ENCODE measurements at regions not wholly inside any gene's neighbourhood (a gene's known extent, or its start where the extent isn't known, plus 50 kb on each side); places are given as distances from the start of the nearest gene placed in this dataset.
"Not testable (repeated sequence)": the region's sequence is repeated elsewhere in the genome, so short reads cannot be mapped to it uniquely, and the experiment has no call there.

DNA sequence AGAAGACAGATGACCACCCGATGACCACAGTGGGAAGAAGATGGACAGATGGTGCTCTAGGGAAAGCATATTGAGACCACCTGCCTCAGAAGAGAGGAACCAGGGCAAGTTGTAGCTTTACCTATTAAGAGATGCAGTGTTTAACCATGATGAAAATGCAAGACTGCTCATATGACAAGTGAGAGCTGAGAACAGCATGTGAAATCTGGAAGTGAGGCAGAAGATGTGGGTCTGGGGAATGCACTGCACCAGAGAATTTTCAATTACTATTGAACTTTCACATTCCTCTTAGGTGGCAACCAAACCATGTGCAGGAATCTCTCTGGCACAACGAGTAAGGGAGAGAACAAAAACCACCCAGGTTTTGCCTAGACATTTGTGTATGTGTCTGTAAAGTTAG is 184.8 kb upstream of the CRIM1 start:
- ChIA-PET CTCF (no interaction called here), POLR2A (no interaction called here)

DNA sequence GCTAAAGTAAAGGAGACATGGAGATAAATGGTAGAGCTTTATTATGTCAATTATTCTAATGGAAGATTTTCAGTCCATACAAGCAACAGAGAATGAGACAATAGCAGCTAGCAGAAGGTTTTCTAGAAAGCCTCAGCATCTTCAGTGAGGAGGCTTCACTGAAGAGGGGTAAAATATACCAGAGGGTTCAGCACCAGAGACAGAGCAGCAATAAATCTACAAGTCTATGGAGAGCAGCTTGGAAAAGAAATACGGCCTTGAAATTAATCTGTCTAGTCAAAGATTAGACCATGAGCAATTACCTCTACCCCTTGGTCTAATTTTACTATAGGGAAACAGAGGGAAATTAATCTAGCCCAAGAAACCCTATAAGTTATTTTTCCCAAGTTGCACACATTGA is 185.7 kb upstream of the CRIM1 start:
- CTCF ChIA-PET: no interaction called here
- POLR2A ChIA-PET: no interaction called here

DNA sequence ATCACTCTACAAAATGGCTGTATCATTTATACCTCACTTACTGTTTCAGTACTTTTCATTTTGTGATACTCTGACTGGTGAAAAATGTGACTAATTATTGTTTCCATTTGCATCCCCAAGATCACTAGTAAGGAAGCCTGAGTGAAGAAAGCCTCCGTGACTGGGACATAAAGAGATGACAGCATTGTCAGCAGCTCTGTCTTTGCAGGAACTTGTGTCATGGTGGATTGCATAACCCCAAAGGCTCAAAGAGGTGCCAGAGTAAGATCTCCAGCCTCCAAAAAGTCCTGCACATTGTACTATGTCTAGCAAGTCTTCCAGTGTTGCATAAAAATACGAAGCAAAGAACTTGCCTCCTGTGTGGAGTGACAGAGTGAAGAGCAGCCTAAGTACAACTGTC is 187.5 kb upstream of the CRIM1 start:
- CTCF ChIA-PET: no interaction called here
- POLR2A ChIA-PET: no interaction called here

DNA sequence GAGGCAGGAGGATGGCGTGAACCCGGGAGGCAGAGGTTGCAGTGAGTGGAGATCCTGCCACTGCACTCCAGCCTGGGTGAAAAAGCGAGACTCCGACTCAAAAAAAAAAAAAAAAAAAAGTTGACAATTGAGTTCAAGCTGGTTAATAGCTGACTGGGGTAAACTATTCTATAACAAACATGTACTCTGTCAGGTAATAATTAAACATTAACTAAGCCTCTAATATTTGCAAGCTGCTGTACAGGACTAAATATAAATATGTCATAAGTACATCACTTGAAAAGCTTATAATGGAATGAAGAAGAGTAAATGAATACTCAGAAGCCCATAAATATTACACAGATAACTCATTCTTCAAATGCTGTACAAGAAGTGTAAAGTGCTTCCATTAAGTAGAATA is 190.4 kb upstream of the CRIM1 start:
- POLR2A ChIA-PET: no interaction called here
- CTCF ChIA-PET: no interaction called here

DNA sequence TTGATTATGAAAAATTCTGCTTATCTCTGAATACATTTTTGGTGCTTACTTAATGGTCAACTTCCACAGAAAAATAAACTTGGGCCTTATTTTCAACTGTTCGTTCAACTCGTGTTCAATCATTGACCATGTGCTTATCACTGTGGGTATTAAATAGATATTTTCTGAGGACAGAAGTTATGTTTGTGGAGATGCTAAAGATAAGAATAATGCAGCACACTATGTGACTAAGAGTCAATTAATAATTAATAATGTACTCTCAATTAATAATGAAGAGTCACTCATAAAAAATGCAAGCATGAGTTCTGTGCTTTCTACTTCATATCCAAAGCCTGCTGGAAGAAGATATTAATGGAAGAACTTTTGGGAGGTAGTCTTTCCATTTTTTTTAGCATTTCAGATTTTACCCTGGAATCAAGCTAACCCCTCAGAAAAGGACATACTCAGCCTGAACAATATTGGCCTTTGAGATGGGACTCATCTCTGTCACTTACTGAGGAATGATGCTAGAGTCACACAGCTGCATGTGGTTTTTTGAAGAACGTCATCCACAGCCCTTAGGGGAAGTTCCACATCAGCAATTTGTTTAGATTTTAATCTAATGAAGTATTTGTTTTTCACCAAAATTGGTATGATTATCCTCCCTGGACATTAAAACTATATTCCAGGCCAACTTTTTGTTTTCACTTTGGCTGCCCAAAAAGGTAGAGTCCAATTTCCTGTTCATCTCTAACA is 191.9 kb upstream of the CRIM1 start:
- CTCF ChIA-PET: interaction anchor here (0.9 kb wide), 1 partner anchor 79 kb away, joined by 3 read pairs; no protein-coding TSS in a partner anchor

DNA sequence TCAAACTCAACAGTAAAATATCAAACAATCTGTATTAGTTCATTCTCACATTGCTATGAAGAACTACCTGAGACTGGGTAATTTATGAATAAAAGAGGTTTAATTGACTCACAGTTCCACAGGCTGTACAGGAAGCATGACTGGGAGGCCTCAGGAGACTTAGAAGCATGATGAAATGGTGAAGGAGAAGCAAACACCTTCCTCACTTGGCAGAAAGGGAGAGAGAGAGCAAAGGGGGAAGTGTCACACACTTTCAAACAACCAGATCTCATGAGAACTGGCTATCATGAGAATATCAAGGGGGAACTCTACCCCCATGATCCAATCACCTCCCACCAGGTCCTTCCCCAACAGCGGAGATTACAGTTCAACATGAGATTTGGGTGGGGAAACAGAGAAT is 198.5 kb upstream of the CRIM1 start:
- POLR2A ChIA-PET, CTCF ChIA-PET: not testable (repeated sequence)

More for the DNA sequence above, 191.9 kb upstream of the CRIM1 start:
- POLR2A ChIA-PET: no interaction called here

DNA sequence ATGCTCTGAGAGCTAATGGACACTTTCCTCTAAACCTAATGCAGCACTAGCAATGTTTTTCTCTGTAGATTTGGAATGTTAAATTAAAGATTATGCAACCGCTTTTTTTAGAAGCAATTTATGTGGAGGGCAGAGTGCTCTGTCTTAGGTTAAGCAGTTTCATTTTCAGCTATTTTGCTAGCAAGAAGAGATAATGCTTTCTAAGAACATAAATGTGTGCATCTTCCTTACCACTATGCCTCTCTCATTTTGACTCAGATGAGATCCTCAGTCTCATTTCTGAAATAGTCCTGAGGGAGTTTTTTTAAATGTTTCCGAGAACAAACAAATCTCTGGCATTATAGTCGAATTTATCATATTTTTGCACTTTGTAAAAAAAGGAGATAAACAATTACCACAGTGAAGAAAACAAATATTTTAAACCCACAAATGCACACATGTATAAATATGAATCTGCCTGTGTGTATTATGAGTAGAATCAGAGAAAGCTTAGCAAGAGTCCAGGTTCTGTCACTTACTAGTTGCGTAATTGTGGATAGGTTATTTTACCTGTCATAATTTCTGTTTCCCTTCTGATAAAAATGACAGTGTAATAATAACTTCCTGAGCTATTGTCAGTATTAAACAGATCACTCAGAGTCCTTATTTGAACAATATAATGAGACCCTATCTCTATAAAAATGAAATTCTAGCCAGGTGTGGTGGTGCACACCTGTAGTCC is 207.7 kb upstream of the CRIM1 start:
- CTCF ChIA-PET: no interaction called here
- POLR2A ChIA-PET: interaction anchor here (0.8 kb wide), 1 partner anchor 93 kb away, joined by 4 read pairs; no protein-coding TSS in a partner anchor

DNA sequence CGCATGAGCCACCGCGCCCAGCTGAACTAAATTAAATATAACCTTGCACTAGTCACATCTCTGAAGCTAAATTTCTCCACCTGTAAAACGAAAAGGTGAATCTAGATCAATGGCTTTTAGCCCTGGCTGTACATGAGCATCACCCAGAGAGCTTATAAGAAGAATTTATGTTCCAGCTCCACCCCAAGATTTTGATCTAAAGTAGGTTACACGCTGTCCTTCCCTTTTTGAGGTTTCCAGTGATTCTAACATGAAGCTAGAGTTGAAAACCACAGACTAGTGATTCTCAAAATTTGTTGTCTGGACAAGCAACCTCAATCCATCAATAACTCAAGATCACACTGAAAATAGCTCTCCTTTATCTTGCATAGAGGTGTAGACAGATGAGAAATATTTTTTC is 208.8 kb upstream of the CRIM1 start:
- ChIA-PET POLR2A (interaction anchor here (0.8 kb wide), 1 partner anchor 94 kb away, joined by 4 read pairs; no protein-coding TSS in a partner anchor), CTCF (no interaction called here)

DNA sequence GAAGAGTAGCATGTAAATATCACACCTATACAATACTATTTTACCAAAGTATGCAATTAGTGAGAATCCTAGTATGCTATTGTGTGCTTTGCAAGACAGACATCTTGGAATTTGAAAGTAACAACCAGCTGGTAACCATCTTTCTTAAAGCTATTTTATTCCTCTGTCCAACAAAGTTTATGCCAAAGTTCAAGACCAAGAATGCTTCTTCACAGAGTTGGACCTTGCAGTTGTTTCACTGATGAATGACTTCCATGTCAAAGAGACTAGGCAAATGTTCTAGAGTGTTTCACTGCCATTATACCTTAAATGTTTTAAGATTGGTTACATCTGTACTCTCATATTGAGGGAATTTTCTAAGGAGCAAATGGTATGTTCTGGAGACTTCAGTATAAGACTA is 215.2 kb upstream of the CRIM1 start:
- ChIA-PET CTCF (no interaction called here), POLR2A (no interaction called here)

DNA sequence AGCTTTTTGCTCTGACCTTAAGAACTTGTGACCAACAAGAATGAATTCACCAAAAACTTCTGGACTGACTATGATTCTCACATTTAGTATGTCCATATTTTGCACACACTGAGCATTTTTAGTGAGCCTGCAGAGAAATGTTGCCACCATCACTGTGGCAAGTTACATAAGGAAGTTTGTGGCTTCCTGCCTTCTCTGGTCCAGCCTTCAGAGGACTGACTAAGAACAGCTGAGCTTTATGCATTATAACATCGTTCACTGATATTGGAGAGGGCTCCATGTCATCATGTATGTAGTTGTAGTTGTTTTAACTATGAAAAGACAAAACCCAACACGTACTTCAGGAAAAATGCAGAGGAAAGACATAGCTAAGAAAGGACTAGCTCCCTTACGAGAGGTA is 218.0 kb upstream of the CRIM1 start:
- POLR2A ChIA-PET: no interaction called here

DNA sequence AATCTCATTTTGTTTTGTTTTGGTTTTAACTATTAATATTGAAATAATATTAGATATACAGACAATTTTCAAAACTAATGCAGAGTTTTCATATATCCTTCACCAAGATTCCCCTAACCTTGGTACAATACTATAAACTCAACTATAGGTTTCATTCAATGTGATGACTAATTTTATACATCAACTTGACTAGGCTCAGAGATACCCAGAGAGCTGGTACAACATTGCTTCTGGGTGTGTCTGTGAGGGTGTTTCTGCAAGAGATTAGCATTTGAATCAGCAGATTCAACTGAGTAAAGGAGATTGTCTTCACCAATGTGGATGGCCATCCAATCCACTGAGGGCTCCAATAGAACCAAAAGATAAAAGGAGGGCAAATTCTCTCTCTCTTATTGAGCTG is 221.3 kb upstream of the CRIM1 start:
- POLR2A ChIA-PET: no interaction called here
- CTCF ChIA-PET: no interaction called here

More for the DNA sequence above, 218.0 kb upstream of the CRIM1 start:
- CTCF ChIA-PET: no interaction called here

DNA sequence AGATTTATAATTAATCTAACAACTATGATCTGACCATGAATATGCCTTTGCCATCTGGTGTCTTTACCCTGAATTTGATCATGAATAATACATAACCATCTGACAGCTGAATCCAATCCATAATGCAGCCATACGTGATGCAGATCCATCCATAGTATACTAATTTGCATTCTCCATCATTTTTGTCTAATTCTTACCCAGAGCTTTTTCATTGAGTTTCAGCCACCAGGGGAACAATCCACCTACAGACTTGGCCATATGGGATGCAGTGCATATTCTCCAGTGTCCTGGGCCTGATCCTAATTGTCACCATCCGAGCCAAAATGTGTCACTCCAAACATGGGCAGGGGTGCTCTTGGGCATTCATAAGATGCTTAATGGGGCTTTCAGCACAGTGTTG is 227.2 kb upstream of the CRIM1 start:
- ChIA-PET POLR2A (no interaction called here), CTCF (no interaction called here)

DNA sequence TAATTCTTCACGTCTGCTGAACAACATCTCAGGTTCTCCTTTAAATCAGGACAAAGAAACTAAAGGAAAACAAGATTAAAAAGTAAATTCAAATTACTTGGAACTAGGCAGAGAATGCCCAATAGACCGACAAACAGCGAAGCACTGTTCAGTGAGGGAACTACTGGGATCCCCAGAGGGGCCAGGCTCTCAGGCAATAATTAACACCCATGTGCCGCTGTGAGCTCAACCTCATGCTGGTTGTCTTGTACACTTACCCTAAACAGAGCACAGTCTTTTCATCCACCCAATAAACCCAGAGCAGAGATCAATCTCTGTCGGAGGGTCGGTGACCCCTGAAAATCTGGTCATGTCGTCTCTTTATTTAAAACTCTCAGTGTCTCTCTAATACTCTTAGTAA is 229.9 kb upstream of the CRIM1 start:
- CTCF ChIA-PET: no interaction called here
- POLR2A ChIA-PET: no interaction called here

DNA sequence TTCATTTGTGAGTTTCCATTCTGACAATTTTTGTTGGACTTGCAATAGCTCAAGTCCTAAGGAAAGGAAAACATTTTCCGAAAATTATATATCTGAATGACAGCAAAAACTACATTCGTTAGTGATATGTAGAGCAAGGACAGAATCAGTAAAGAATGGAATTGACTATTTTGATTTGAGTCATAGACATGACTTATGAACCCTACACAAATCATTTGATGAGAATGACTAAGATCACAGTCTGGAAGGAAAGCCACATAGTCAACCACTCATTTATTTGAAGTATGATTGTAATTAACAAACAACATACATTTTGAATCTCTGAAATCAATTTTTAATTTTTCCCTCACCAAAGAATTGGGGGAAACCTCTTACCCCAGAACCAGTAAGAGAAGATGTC is 231.6 kb upstream of the CRIM1 start:
- ChIA-PET POLR2A (no interaction called here), CTCF (no interaction called here)

DNA sequence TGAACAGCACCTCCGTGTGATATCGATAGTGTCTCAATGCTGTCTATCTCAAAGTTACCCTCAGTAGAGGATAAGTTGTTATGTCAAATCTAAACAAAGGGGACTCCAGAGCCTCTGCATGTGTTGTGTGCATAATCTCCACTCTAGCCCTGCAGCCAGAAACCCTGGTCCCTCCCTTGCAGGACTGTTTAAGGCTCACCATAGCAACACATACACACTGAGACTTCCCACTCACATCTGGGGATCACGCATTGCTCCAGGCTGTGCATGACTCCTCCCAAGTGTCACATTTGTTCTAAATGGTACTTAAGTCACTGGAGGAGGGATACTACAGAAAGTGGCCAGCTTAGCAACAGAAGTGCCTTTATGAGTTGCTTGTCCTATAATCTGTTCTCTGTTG is 258.6 kb upstream of the CRIM1 start:
- ChIA-PET POLR2A (no interaction called here), CTCF (no interaction called here)

DNA sequence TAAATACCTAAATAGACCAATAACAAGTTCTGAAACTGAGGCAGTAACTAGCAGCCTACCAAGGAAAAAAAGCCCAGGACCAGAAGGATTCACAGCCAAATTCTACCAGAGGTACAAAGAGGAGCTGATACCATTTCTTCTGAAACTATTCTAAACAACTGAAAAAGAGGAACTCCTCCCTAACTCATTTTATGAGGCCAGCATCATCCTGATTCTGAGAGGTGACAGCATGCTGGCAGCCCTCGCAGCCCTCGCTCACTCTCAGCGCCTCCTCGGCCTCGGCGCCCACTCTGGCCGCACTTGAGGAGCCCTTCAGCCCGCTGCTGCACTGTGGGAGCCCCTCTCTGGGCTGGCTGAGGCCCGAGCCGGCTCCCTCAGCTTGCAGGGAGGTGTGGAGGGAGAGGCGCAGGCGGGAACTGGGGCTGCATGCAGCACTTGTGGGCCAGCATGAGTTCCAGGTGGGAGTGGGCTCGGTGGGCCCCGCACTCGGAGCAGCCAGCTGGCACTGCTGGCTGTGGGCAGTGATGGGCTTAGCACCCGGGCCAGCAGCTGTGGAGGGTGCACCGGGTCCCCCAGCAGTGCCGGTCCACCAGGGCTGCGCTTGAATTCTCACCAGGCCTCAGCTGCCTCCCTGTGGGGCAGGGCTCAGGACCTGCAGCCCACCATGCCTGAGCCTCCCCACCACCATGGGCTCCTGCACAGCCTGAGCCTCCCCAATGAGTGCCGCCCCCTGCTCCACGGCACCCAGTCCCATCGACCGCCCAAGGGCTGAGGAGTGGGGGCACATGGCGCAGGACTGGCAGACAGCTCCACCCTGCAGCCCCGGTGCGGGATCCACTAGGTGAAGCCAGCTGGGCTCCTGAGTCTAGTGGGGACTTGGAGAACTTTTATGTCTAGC is 263.5 kb upstream of the CRIM1 start:
- POLR2A ChIA-PET, CTCF ChIA-PET: not testable (repeated sequence)

DNA sequence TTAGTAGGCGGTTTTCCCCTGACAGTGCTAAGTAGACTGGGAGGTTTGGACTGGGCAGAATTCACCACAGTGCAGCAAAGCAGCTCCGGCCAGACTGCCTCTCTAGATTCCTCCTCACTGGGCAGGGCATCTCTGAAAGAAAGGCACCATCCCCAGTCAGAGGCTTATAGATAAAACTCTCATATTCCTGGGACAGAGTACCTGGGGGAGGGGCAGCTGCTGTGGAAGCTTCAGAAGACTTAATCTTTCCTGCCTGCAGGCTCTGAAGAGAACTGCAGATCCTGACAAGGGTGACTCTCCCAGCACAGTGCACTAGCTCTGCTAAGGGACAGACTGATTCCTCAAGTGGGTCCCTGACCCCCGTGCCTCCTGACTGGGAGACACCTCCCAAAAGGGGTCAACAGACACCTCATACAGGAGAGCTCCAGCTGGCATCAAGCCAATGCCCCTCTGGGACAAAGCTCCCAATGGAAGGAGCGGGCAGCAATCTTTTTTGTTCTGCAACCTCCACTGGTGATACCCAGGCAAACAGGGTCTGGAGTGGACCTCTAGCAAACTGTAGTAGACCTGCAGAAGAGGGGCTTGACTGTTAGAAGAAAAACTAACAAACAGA is 266.8 kb upstream of the CRIM1 start:
- CTCF ChIA-PET: no interaction called here
- POLR2A ChIA-PET: no interaction called here

DNA sequence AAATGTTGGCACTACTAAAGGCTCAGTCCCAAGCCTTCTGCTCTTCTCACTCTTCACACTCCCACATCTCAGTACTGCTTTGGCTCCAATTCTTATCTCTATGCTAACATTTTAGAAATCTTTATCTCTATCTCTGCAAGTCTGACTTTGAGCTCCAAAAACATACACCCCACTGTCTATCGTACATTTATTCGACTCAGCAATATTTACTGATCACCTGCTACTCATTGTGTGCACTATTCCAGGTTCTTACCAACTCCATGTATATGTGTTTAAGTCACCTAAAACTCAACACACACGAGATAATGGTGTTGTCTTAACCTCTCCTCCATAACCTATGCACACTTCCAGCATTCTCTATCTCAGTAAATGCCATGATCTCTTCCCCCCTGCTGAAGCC is 268.2 kb upstream of the CRIM1 start:
- POLR2A ChIA-PET: interaction anchor here (0.6 kb wide), 1 partner anchor 9 kb away, joined by 5 read pairs; no protein-coding TSS in a partner anchor
- CTCF ChIA-PET: no interaction called here

DNA sequence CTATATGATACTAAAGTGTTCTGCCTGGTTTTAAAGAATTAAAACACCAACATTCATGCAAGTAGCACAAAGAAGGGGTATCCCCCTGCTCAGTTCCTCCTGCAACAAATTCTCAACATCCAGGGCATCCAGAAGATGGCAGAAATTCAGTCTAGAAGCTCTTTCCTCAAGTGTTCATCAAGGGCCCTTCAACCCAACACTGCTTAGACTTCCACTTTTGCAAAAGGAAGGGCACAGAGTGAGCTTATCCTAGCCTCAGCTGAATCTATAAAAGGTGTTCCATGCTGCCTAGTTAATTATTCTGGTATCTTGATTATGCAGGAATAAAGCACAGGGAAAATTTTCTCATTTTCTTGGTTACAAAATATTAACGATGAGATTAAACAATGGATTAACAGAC is 275.8 kb upstream of the CRIM1 start:
- ChIA-PET POLR2A (no interaction called here), CTCF (interaction anchor here (1.3 kb wide), 1 partner anchor 13 kb away, joined by 3 read pairs; no protein-coding TSS in a partner anchor)

DNA sequence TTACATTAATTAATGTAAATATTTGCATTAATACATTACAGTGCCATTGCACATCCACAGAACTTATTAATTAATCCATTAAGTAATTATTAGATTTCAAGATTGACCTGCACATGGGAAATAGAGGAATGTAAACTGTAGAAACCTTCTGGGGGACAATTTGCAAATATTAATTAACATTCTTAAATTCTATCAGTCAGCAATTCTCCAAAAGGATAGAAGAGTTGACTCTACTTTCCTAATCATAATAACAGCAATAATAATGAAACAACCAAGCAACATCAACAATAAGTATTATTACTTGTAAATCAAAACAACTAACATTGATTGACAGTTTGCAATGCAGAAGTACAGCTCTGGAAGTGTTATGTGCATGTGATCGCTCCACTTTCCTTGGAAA is 281.6 kb upstream of the CRIM1 start:
- POLR2A ChIA-PET: no interaction called here
- CTCF ChIA-PET: no interaction called here
